ENCODE measurements at regions not wholly inside any gene's neighbourhood (a gene's known extent, or its start where the extent isn't known, plus 50 kb on each side); places are given as distances from the start of the nearest gene placed in this dataset.

DNA sequence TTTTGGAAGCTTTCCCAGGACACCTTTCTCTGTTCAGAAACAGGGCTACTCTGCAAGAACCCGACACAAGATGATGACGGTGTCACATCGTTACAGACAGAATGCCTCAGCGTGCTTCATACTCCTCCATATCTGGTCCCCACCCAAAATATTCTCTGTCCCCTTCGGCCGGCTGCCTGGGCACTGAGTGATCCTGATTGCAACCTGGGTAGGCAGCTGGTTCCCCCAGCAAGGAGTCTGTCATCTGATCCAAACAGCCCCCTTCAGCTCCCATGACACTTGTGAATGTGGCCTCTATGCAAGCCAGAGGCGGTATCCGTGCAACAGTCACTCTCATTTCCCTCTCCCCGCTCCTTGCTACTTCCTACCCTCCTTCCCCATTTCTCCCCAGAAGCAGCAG is 431.7 kb upstream of the B3GAT1 start:
- H3K79me2 ChIP-seq (ENCODE audit: insufficient read depth, low read length) = no peaks in the 10 kb centered on the region
- H3K9me2 ChIP-seq (ENCODE audit: low read depth, low read length) = no peaks in the 10 kb centered on the region
- TF ChIP-seq EZH2 (IDR thresholded peaks at IDR 0.05; ENCODE audit: borderline replicate concordance, low read length) = no peak
- TF ChIP-seq CTCF (IDR thresholded peaks at IDR 0.05; ENCODE audit: low read length) = no peak
- no peaks in the 10 kb centered on the region for H3F3A ChIP-seq (ENCODE audit: insufficient read depth, low read length)
- no peaks in the 10 kb centered on the region for H4K20me1 ChIP-seq (ENCODE audit: insufficient read depth, low read length)
- H3K9ac ChIP-seq (ENCODE audit: low read length) = no peak overlapping the region
- H2AFZ ChIP-seq (ENCODE audit: low read length) = no peak overlapping the region
- H3K27me3 ChIP-seq (ENCODE audit: insufficient read depth, low read length) = no peaks in the 10 kb centered on the region
- H3K4me2 ChIP-seq (ENCODE audit: low read length) = no peak overlapping the region
- H3K36me3 ChIP-seq (ENCODE audit: insufficient read depth, low read length) = no peaks in the 10 kb centered on the region
- no peak overlapping the region for H3K27ac ChIP-seq (ENCODE audit: low read depth, low read length, poor library complexity, severe bottlenecking)
- H3K4me3 ChIP-seq (ENCODE audit: low read depth, low read length, poor library complexity, severe bottlenecking) = no peak overlapping the region
- H3K4me1 ChIP-seq (ENCODE audit: insufficient read depth, low read length, severe bottlenecking) = no peaks in the 10 kb centered on the region
- no peaks in the 10 kb centered on the region for H3K9me3 ChIP-seq (ENCODE audit: low read length)

GRCh38 chr11:134843020-134843419 is 431.0 kb upstream of the B3GAT1 start:
- H4K20me1 ChIP-seq (ENCODE audit: insufficient read depth, low read length) = no peaks in the 10 kb centered on the region
- H3K9ac ChIP-seq (ENCODE audit: low read length) = no peak overlapping the region
- TF ChIP-seq EZH2 (IDR thresholded peaks at IDR 0.05; ENCODE audit: borderline replicate concordance, low read length) (no peak), CTCF (IDR thresholded peaks at IDR 0.05; ENCODE audit: low read length) (no peak)
- H3K4me1 ChIP-seq (ENCODE audit: insufficient read depth, low read length, severe bottlenecking) = no peaks in the 10 kb centered on the region
- no peaks in the 10 kb centered on the region for H3K36me3 ChIP-seq (ENCODE audit: insufficient read depth, low read length)
- H2AFZ ChIP-seq (ENCODE audit: low read length) = no peak overlapping the region
- no peak overlapping the region for H3K4me3 ChIP-seq (ENCODE audit: low read depth, low read length, poor library complexity, severe bottlenecking)
- H3F3A ChIP-seq (ENCODE audit: insufficient read depth, low read length) = no peaks in the 10 kb centered on the region
- no peak overlapping the region for H3K27ac ChIP-seq (ENCODE audit: low read depth, low read length, poor library complexity, severe bottlenecking)
- no peaks in the 10 kb centered on the region for H3K9me3 ChIP-seq (ENCODE audit: low read length)
- H3K9me2 ChIP-seq (ENCODE audit: low read depth, low read length) = no peaks in the 10 kb centered on the region
- H3K4me2 ChIP-seq (ENCODE audit: low read length) = no peak overlapping the region
- no peaks in the 10 kb centered on the region for H3K27me3 ChIP-seq (ENCODE audit: insufficient read depth, low read length)
- H3K79me2 ChIP-seq (ENCODE audit: insufficient read depth, low read length) = no peaks in the 10 kb centered on the region

GRCh38 chr11:134841972-134842371 is 429.9 kb upstream of the B3GAT1 start:
- no peak overlapping the region for H2AFZ ChIP-seq (ENCODE audit: low read length)
- H3K36me3 ChIP-seq (ENCODE audit: insufficient read depth, low read length) = no peaks in the 10 kb centered on the region
- no peaks in the 10 kb centered on the region for H3K9me3 ChIP-seq (ENCODE audit: low read length)
- no peaks in the 10 kb centered on the region for H3K9me2 ChIP-seq (ENCODE audit: low read depth, low read length)
- no peaks in the 10 kb centered on the region for H3K4me1 ChIP-seq (ENCODE audit: insufficient read depth, low read length, severe bottlenecking)
- H3K79me2 ChIP-seq (ENCODE audit: insufficient read depth, low read length) = no peaks in the 10 kb centered on the region
- no peak overlapping the region for H3K27ac ChIP-seq (ENCODE audit: low read depth, low read length, poor library complexity, severe bottlenecking)
- no peaks in the 10 kb centered on the region for H4K20me1 ChIP-seq (ENCODE audit: insufficient read depth, low read length)
- TF ChIP-seq EZH2 (IDR thresholded peaks at IDR 0.05; ENCODE audit: borderline replicate concordance, low read length) (no peak), CTCF (IDR thresholded peaks at IDR 0.05; ENCODE audit: low read length) (no peak)
- no peaks in the 10 kb centered on the region for H3F3A ChIP-seq (ENCODE audit: insufficient read depth, low read length)
- H3K4me3 ChIP-seq (ENCODE audit: low read depth, low read length, poor library complexity, severe bottlenecking) = no peak overlapping the region
- no peak overlapping the region for H3K9ac ChIP-seq (ENCODE audit: low read length)
- H3K4me2 ChIP-seq (ENCODE audit: low read length) = no peak overlapping the region
- no peaks in the 10 kb centered on the region for H3K27me3 ChIP-seq (ENCODE audit: insufficient read depth, low read length)

Measured in OCI-LY1 (cell line).